B cell (primary cell): ENCODE measurements at regions not wholly inside any gene's neighbourhood (a gene's known extent, or its start where the extent isn't known, plus 50 kb on each side); places are given as distances from the start of the nearest gene placed in this dataset.

ENCODE experiments used
- ATAC-seq: fragments of 200-7000 bp; cut with Tn5 transposase; one replicate; pipeline ENCODE4 v1.10.0; 2021; ENCODE audit warnings: low read depth, mild to moderate bottlenecking, moderate number of reproducible peaks, moderate library complexity
- CTCF ChIA-PET: fragments of 350-600 bp; sonication (Branson Sonifier 250); formaldehyde crosslinking; loops from one replicate; lab custom pipeline; 2021; ENCODE audit warnings: antibody characterized with exemption, inconsistent platforms; lab: Charles Lee
- POLR2A ChIA-PET: fragments of 350-600 bp; sonication (Branson Sonifier 250); formaldehyde crosslinking; loops from one replicate; lab custom pipeline; 2021; ENCODE audit warnings: antibody characterized with exemption; lab: Charles Lee
- DNase-seq: peaks from one replicate; pipeline ENCODE4 v3.0.0; 2013
- H2AFZ ChIP-seq: 2 replicates; pipeline ENCODE4 v1.6.1; 2012; ENCODE audit warnings: mild to moderate bottlenecking, low read depth, low read length; ENCODE audit not compliant: insufficient read depth, poor library complexity, severe bottlenecking
- H3K27ac ChIP-seq, 2 donors: 1 replicate in 1 of 2; 2 replicates in 1 of 2; pipeline ENCODE4 v1.5.1; 2012 to 2013; ENCODE audit warnings: low read length in 2 of 2, mild to moderate bottlenecking in 2 of 2, moderate library complexity in 1 of 2
- H3K27me3 ChIP-seq, 4 experiments: fragments of 200-600 bp in 1 of 4; sonication (generic) in 1 of 4; replicated peaks in 1 of 4; 1 replicate in 2 of 4; 2 replicates in 2 of 4; pipeline versions ENCODE4 v1.6.1 to v1.7.0; 2013 to 2016; ENCODE audit warnings: low read length in 3 of 4, mild to moderate bottlenecking in 2 of 4, mixed read lengths in 1 of 4, moderate library complexity in 1 of 4; ENCODE audit not compliant: insufficient read depth in 4 of 4, control insufficient read depth in 3 of 4; ENCODE audit errors: control extremely low read depth in 1 of 4
- H3K36me3 ChIP-seq, 2 experiments: replicated peaks in 1 of 2; 1 replicate in 1 of 2; 2 replicates in 1 of 2; pipeline versions ENCODE4 v1.6.1 to v1.7.1; 2013; ENCODE audit warnings: low read length in 1 of 2; ENCODE audit not compliant: insufficient read depth in 2 of 2, control insufficient read depth in 1 of 2; ENCODE audit errors: control extremely low read depth in 1 of 2, extremely low read depth in 1 of 2
- H3K4me1 ChIP-seq, 2 donors: fragments of 200-600 bp in 1 of 2; sonication (generic) in 1 of 2; 1 replicate in 1 of 2; 2 replicates in 1 of 2; pipeline versions ENCODE4 v1.5.1 to v1.6.1; 2013 to 2017; ENCODE audit warnings: low read length in 2 of 2; ENCODE audit not compliant: control insufficient read depth in 2 of 2, insufficient read depth in 2 of 2
- H3K4me2 ChIP-seq: replicated peaks from 2 replicates; pipeline ENCODE3; 2012; ENCODE audit warnings: mild to moderate bottlenecking, low read depth, low read length; ENCODE audit not compliant: poor library complexity, severe bottlenecking
- H3K4me3 ChIP-seq, 5 experiments: fragments of 200-600 bp in 1 of 5; sonication (generic) in 1 of 5; 1 replicate in 3 of 5; 2 replicates in 2 of 5; pipeline versions ENCODE4 v1.5.1 to v1.7.0; 2011 to 2016; ENCODE audit warnings: low read length in 4 of 5, mild to moderate bottlenecking in 4 of 5, low read depth in 2 of 5, control low read depth in 1 of 5, moderate library complexity in 1 of 5; ENCODE audit not compliant: insufficient read depth in 1 of 5; ENCODE audit errors: control extremely low read depth in 1 of 5, extremely low read depth in 1 of 5
- H3K79me2 ChIP-seq: fragments of 200-600 bp; sonication (generic); one replicate; pipeline ENCODE4 v1.6.0; 2016; ENCODE audit warnings: low read length; ENCODE audit not compliant: control insufficient read depth, insufficient read depth
- H3K9ac ChIP-seq: fragments of 200-600 bp; sonication (generic); 2 replicates; pipeline ENCODE4 v1.6.1; 2017; ENCODE audit warnings: mild to moderate bottlenecking, low read length, moderate library complexity
- H3K9me3 ChIP-seq, 3 donors: one replicate each; pipeline versions ENCODE4 v1.6.1 to v1.7.1; 2013; ENCODE audit warnings: low read length in 2 of 3; ENCODE audit not compliant: control insufficient read depth in 2 of 3, insufficient read depth in 1 of 3; ENCODE audit errors: control extremely low read depth in 1 of 3
- H4K20me1 ChIP-seq: 2 replicates; pipeline ENCODE4 v1.6.0; 2012; ENCODE audit warnings: mild to moderate bottlenecking, low read length; ENCODE audit not compliant: insufficient read depth, control insufficient read depth, poor library complexity, severe bottlenecking
- H3K27ac Mint-ChIP-seq: one replicate; pipeline ENCODE4 v1.8.0; 2021; ENCODE audit warnings: mixed read lengths
- H3K27me3 Mint-ChIP-seq: one replicate; pipeline ENCODE4 v1.8.0; 2021; ENCODE audit warnings: mixed read lengths
- H3K4me1 Mint-ChIP-seq: one replicate; pipeline ENCODE4 v1.8.0; 2021; ENCODE audit warnings: mixed read lengths
- H3K4me3 Mint-ChIP-seq: one replicate; pipeline ENCODE4 v1.8.0; 2021; ENCODE audit warnings: mixed read lengths
- H3K9me3 Mint-ChIP-seq: one replicate; pipeline ENCODE4 v1.8.0; 2022; ENCODE audit warnings: mixed read lengths; ENCODE audit not compliant: insufficient read depth
- CTCF ChIP-seq: fragments of 200-600 bp; IDR thresholded peaks from one replicate; pipeline ENCODE4 v1.8.0; 2022; ENCODE audit warnings: antibody characterized with exemption, mild to moderate bottlenecking
- EZH2 ChIP-seq: IDR thresholded peaks from 2 replicates; pipeline ENCODE4 v1.6.1; 2012; ENCODE audit warnings: borderline replicate concordance, low read depth, mild to moderate bottlenecking, moderate library complexity, low read length; ENCODE audit not compliant: insufficient read depth, poor library complexity, severe bottlenecking
- WGBS: methylation state at CpG from one replicate; pipeline ENCODE4 v1.1.5; 2013; ENCODE audit warnings: missing lambda C conversion rate; ENCODE audit not compliant: insufficient coverage; 5-methylcytosine and 5-hydroxymethylcytosine counted together
- intact Hi-C: fragments of 100-400 bp; cut with micrococcal nuclease; formaldehyde crosslinking; loops from one replicate; pipeline ENCODE4 v1.10.0; 2022

- H3K9me3 Mint-ChIP-seq = no peaks in the 10 kb centered on the region
- ATAC-seq = no peak
Observed at GRCh38 chr13:105608104-105608503, 927.4 kb downstream of the EFNB2 start.

GRCh38 chr13:105607426-105607825 lies 928.0 kb downstream of the EFNB2 start:
- no peak for DNase-seq
- POLR2A ChIA-PET = no interaction called here
- CTCF ChIA-PET = interaction anchor here (0.7 kb wide), 1 partner anchor 11 kb away, joined by 3 read pairs; no protein-coding TSS in a partner anchor
- Histone ChIP-seq H3K27ac (no peak overlapping the region), H3K79me2 (no peaks in the 10 kb centered on the region), H3K4me1 (no peaks in the 10 kb centered on the region), H4K20me1 (no peaks in the 10 kb centered on the region), H3K27me3 (no peaks in the 10 kb centered on the region), H3K9ac (no peak overlapping the region), H3K4me2 (no peak overlapping the region), H3K9me3 (no peaks in the 10 kb centered on the region), H3K4me3 (no peak overlapping the region), H3K36me3 (no peaks in the 10 kb centered on the region), H2AFZ (no peak overlapping the region)
- no CpG with 5 or more reads among the region's 2 CpGs for WGBS
- Mint-ChIP-seq H3K9me3 (no peaks in the 10 kb centered on the region), H3K27ac (no peak overlapping the region), H3K4me1 (no peaks in the 10 kb centered on the region), H3K27me3 (no peaks in the 10 kb centered on the region), H3K4me3 (no peak overlapping the region)
- no peak for TF ChIP-seq EZH2
- TF ChIP-seq CTCF = no peak
- no peak for ATAC-seq
- intact Hi-C loops = no loop called here

More at GRCh38 chr13:105608104-105608503, 927.4 kb downstream of the EFNB2 start:
- Histone ChIP-seq H3K9ac (no peak overlapping the region), H3K4me2 (no peak overlapping the region), H3K27ac (no peak overlapping the region), H3K36me3 (no peaks in the 10 kb centered on the region), H3K4me1 (no peaks in the 10 kb centered on the region), H3K9me3 (no peaks in the 10 kb centered on the region), H2AFZ (no peak overlapping the region), H4K20me1 (no peaks in the 10 kb centered on the region), H3K4me3 (no peak overlapping the region), H3K27me3 (no peaks in the 10 kb centered on the region), H3K79me2 (no peaks in the 10 kb centered on the region)
- no peak overlapping the region for H3K4me3 Mint-ChIP-seq
- no peak overlapping the region for H3K27ac Mint-ChIP-seq
- no peaks in the 10 kb centered on the region for H3K27me3 Mint-ChIP-seq
- ChIA-PET POLR2A (no interaction called here), CTCF (no interaction called here)
- DNase-seq = no peak
- no peaks in the 10 kb centered on the region for H3K4me1 Mint-ChIP-seq
- intact Hi-C loops = no loop called here
- WGBS = no CpG with 5 or more reads among the region's 2 CpGs
- TF ChIP-seq CTCF = no peak
